HG02623 (cell line): ENCODE measurements at regions not wholly inside any gene's neighbourhood (a gene's known extent, or its start where the extent isn't known, plus 50 kb on each side); places are given as distances from the start of the nearest gene placed in this dataset.
"Not testable (repeated sequence)": the region's sequence is repeated elsewhere in the genome, so short reads cannot be mapped to it uniquely, and the experiment has no call there.

Experiments used
- ATAC-seq: cut with Tn5 transposase; IDR thresholded peaks from one replicate; pipeline ENCODE4 v1.9.1; 2021; ENCODE audit warnings: moderate library complexity; ENCODE audit not compliant: unreplicated experiment

- ATAC-seq = no peak
These were observed 1102.1 kb downstream of the DIAPH3 start for GRCh38 chr13:59061621-59062020.

- ATAC-seq = no peak
These were observed 1099.7 kb downstream of the DIAPH3 start for GRCh38 chr13:59064042-59064441.

GRCh38 chr13:59076386-59076785 is 1087.3 kb downstream of the DIAPH3 start:
- ATAC-seq = not testable (repeated sequence)

GRCh38 chr13:59086147-59086546 is 1077.6 kb downstream of the DIAPH3 start:
- ATAC-seq = no peak

- ATAC-seq = no peak
These were observed 1075.0 kb downstream of the DIAPH3 start for GRCh38 chr13:59088716-59089115.

- ATAC-seq = no peak
These were observed 1069.5 kb downstream of the DIAPH3 start for GRCh38 chr13:59094181-59094580.

- no peak for ATAC-seq
These were observed 1064.3 kb downstream of the DIAPH3 start for GRCh38 chr13:59099182-59099974.

- ATAC-seq = no peak
These were observed 1060.5 kb downstream of the DIAPH3 start for GRCh38 chr13:59103004-59103768.

- no peak for ATAC-seq
These were observed 1052.0 kb downstream of the DIAPH3 start for GRCh38 chr13:59111751-59112171.

GRCh38 chr13:59112221-59112718 is 1051.5 kb downstream of the DIAPH3 start:
- ATAC-seq = no peak

GRCh38 chr13:59119475-59119874 is 1044.3 kb downstream of the DIAPH3 start:
- no peak for ATAC-seq

GRCh38 chr13:59120297-59120843 is 1043.4 kb downstream of the DIAPH3 start:
- ATAC-seq = no peak

- ATAC-seq = no peak
These were observed 1042.2 kb downstream of the DIAPH3 start for GRCh38 chr13:59121507-59121906.

- ATAC-seq = no peak
These were observed 1037.3 kb downstream of the DIAPH3 start for GRCh38 chr13:59126474-59126873.

GRCh38 chr13:59133903-59134302 is 1029.8 kb downstream of the DIAPH3 start:
- ATAC-seq = no peak

- ATAC-seq = no peak
These were observed 1019.0 kb downstream of the DIAPH3 start for GRCh38 chr13:59144700-59145099.

- ATAC-seq = no peak
These were observed 1018.3 kb downstream of the DIAPH3 start for GRCh38 chr13:59145381-59145780.

- ATAC-seq = no peak
These were observed 1006.5 kb downstream of the DIAPH3 start for GRCh38 chr13:59157181-59157580.

GRCh38 chr13:59166174-59166573 is 997.6 kb downstream of the DIAPH3 start:
- ATAC-seq = no peak

GRCh38 chr13:59172076-59172475 is 991.7 kb downstream of the DIAPH3 start:
- no peak for ATAC-seq

- ATAC-seq = no peak
These were observed 987.0 kb downstream of the DIAPH3 start for GRCh38 chr13:59176775-59177174.

- no peak for ATAC-seq
These were observed 985.4 kb downstream of the DIAPH3 start for GRCh38 chr13:59178344-59178743.
